GM10266 (cell line): ENCODE measurements at regions not wholly inside any gene's neighbourhood (a gene's known extent, or its start where the extent isn't known, plus 50 kb on each side); places are given as distances from the start of the nearest gene placed in this dataset.
"Not testable (repeated sequence)": the region's sequence is repeated elsewhere in the genome, so short reads cannot be mapped to it uniquely, and the experiment has no call there.

ENCODE experiments used
- DNase-seq: peaks from one replicate; pipeline ENCODE4 v3.0.0; 2012; ENCODE audit errors: extremely low spot score
- TF ChIP-seq, protein P1 (sequence below): IDR thresholded peaks from 2 replicates; pipeline ENCODE4 v1.5.1; 2012; ENCODE audit warnings: mild to moderate bottlenecking, low read depth; ENCODE audit not compliant: control insufficient read depth, insufficient read depth; ENCODE audit errors: missing control alignments

DNA sequence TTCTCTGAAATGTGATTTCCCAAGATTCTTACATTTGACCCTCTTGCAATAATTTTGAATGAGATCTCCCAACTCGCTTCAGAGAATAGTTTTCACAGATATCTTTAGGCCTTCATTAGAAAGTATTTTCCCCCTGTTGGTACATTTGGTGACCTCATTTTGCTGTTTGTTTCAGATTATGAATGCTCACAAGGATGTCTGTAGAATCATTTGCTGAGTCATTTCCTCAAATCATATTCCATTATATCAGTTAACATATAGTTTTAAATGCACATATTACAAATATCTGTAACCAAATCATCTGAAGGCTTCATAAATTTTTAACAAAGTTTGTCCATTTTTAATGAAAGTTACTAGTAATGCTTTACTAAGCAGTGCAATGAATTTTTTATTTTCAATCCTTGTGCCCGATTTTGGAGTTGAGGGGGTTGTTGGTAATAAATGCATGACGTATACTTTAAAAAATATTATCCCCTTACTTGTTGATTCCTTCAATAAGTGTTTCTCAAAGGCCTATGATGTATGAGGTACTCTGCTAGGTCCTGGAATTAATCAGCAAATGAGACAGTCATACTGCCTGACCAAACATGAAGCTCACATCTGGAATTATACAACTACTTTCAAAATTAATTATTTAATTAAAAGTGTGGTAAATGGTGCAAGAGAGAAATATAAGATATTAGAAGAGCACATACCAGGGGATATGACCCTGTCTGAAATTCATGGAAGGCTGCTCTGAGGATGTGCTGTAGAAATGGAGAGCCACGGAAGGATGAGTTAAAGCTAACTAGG lies 126.9 kb upstream of the RAP1B start:
- TF ChIP-seq, protein P1, sequence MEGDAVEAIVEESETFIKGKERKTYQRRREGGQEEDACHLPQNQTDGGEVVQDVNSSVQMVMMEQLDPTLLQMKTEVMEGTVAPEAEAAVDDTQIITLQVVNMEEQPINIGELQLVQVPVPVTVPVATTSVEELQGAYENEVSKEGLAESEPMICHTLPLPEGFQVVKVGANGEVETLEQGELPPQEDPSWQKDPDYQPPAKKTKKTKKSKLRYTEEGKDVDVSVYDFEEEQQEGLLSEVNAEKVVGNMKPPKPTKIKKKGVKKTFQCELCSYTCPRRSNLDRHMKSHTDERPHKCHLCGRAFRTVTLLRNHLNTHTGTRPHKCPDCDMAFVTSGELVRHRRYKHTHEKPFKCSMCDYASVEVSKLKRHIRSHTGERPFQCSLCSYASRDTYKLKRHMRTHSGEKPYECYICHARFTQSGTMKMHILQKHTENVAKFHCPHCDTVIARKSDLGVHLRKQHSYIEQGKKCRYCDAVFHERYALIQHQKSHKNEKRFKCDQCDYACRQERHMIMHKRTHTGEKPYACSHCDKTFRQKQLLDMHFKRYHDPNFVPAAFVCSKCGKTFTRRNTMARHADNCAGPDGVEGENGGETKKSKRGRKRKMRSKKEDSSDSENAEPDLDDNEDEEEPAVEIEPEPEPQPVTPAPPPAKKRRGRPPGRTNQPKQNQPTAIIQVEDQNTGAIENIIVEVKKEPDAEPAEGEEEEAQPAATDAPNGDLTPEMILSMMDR: no peak
- peak; percentile 18 for DNase-seq

- not testable (repeated sequence) for DNase-seq
Measured at GRCh38 chr12:68484578-68484977, 126.1 kb upstream of the RAP1B start.

DNA sequence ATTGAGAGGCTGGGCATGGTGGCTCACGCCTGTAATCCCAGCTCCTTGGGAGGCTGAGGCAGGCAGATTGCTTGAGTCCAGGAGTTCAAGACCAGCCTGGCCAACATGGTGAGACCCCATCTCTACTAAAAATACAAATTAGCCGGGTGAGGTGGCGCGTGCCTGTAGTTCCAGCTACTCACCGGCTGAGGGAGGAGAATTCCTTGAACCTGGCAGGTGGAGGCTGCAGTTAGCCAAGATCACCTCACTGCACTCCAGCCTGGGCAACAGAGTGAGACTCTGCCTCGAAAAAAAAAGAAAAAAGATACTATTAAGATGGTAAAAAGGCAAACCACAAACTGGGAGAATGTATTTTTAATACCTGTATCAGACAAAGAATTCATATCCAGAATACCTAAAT lies 124.2 kb upstream of the RAP1B start:
- DNase-seq: not testable (repeated sequence)

DNA sequence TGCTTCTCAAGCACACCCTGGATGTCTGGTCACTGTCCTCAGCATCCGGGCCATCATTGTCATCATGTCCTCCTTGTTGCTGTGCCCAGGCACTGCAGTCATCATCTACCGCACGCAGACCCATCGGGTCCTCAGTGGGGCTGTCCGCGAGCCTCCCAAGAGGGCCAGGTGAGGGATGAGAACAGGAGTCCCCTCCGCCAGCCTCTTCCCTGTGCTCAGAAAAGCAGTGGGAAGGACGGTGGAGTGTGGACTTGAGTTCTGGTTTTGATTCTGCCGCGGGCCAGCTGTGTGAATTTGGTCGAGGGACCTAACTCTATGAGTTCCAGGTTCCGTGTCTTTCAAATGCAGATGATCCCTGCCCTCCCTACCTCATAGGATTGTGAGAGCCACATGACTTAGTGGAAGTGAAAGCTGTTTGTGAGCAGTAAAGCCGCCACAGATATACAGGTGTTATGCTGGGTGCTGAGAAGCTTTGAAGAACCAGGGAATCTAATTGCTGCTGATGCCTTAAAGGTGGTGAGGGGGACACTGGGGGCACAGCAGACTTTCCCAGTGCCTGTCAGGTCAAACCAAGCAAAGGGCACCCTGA lies 122.9 kb upstream of the RAP1B start:
- no peak for DNase-seq
- TF ChIP-seq, protein P1: no peak

DNA sequence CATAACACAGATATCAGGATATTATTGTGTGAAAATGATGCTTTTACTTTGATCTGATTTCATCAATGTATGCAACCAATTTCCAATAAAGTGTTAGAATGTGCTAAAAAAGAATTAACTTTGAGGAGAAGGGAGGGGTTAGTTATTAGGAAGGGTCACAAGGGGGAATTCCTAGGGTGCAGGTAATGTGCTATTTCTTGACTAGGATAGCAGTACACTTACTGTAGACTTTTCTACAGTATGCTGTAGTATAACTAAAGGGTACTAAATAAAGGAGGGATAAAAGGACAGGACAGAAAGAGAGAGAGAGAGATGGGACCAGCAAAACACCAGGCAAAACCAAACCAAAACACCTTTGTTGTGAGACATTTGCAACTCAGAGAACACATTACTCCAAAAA lies 121.4 kb upstream of the RAP1B start:
- DNase-seq: no peak
- TF ChIP-seq, protein P1: no peak

DNA sequence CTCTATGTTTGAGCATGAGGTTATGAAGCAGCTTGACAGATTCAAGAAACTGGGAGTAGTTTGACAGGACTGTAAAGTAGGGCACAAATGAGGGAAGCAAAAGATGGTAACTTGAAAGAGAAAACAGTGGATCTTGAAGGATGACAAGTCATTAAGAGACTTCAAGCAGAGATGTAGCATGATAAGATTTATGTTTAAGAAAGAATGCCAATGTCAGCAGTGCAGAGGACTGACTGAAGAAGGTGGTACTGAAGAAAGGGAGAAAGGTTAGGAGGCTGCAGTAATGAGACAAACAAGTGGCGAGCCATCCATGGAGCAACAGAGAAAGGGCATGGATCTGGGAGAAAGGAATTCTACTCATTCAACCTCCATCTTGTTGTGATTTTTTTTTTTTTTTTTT lies 120.2 kb upstream of the RAP1B start:
- no peak for DNase-seq

GRCh38 chr12:68491204-68491960 lies 119.3 kb upstream of the RAP1B start:
- TF ChIP-seq, protein P1: no peak
- no peak for DNase-seq

More for the DNA sequence above, 120.2 kb upstream of the RAP1B start:
- TF ChIP-seq, protein P1: no peak

- no peak for DNase-seq
- TF ChIP-seq, protein P1: no peak
Measured at GRCh38 chr12:68495336-68496070, 115.2 kb upstream of the RAP1B start.
